K562 (cell line): ENCODE measurements at regions not wholly inside any gene's neighbourhood (a gene's known extent, or its start where the extent isn't known, plus 50 kb on each side); places are given as distances from the start of the nearest gene placed in this dataset.

Source experiments
- FOXM1 ChIP-seq, 2 experiments: fragments of 450-650 bp in 1 of 2; sonication (generic) in 1 of 2; formaldehyde crosslinking in 1 of 2; IDR thresholded peaks; 2 replicates each; pipeline versions ENCODE4 v1.6.1 to v1.9.0; 2017 to 2022; ENCODE audit warnings: low read depth in 2 of 2, mild to moderate bottlenecking in 2 of 2, missing genetic modification reagents in 1 of 2, moderate library complexity in 1 of 2
- KAT8 ChIP-seq: fragments of 450-650 bp; IDR thresholded peaks from 2 replicates; pipeline ENCODE4 v1.6.1; 2016; ENCODE audit warnings: low read depth, mild to moderate bottlenecking
- SIN3A ChIP-seq, 2 experiments: fragments of 150-350 bp in 1 of 2; IDR thresholded peaks; 2 replicates each; pipeline ENCODE4 v1.6.1; 2011 to 2016; ENCODE audit warnings: borderline replicate concordance in 2 of 2, low read depth in 2 of 2, low read length in 2 of 2, mild to moderate bottlenecking in 2 of 2, moderate library complexity in 2 of 2; ENCODE audit not compliant: control insufficient read depth in 1 of 2
- TAF1 ChIP-seq: IDR thresholded peaks from 2 replicates; pipeline ENCODE4 v1.6.1; 2011; ENCODE audit warnings: mild to moderate bottlenecking, low read length, moderate library complexity; ENCODE audit not compliant: insufficient read depth, control insufficient read depth, severe bottlenecking; ENCODE audit errors: extremely low read depth
- ZBTB43 ChIP-seq: sonication (generic); formaldehyde crosslinking; IDR thresholded peaks from 2 replicates; pipeline ENCODE4 v1.8.0; 2023; ENCODE audit warnings: mild to moderate bottlenecking, missing genetic modification reagents
- TF ChIP-seq, protein P1 (sequence below): sonication (generic); formaldehyde crosslinking; IDR thresholded peaks from 2 replicates; pipeline ENCODE4 v1.8.1; 2022; ENCODE audit warnings: missing genetic modification reagents

GRCh38 chr4:149164282-149164681 is 651.4 kb downstream of the IQCM start:
- no peak for TF ChIP-seq KAT8
- TF ChIP-seq FOXM1 (IDR thresholded peaks at IDR 0.05; ENCODE audit: low read depth), result no peak
- no peak for TF ChIP-seq FOXM1 (CRISPR knock-in tag; IDR thresholded peaks at IDR 0.05; ENCODE audit: low read depth)
- TF ChIP-seq TAF1, result no peak
- no peak for TF ChIP-seq ZBTB43 (CRISPR knock-in tag)
- no peak for TF ChIP-seq SIN3A (IDR thresholded peaks at IDR 0.05; ENCODE audit: borderline replicate concordance in 2 of 2, control insufficient read depth in 1 of 2, low read depth in 2 of 2, low read length in 2 of 2)
- TF ChIP-seq, protein P1, sequence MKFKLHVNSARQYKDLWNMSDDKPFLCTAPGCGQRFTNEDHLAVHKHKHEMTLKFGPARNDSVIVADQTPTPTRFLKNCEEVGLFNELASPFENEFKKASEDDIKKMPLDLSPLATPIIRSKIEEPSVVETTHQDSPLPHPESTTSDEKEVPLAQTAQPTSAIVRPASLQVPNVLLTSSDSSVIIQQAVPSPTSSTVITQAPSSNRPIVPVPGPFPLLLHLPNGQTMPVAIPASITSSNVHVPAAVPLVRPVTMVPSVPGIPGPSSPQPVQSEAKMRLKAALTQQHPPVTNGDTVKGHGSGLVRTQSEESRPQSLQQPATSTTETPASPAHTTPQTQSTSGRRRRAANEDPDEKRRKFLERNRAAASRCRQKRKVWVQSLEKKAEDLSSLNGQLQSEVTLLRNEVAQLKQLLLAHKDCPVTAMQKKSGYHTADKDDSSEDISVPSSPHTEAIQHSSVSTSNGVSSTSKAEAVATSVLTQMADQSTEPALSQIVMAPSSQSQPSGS (CRISPR knock-in tag), result no peak
